Islet precursor cell (in vitro differentiated cells): ENCODE measurements at regions not wholly inside any gene's neighbourhood (a gene's known extent, or its start where the extent isn't known, plus 50 kb on each side); places are given as distances from the start of the nearest gene placed in this dataset.
"Not testable (repeated sequence)": the region's sequence is repeated elsewhere in the genome, so short reads cannot be mapped to it uniquely, and the experiment has no call there.

Source experiments
- DNase-seq: peaks from one replicate; pipeline ENCODE4 v3.0.0-alpha.2; 2018

DNA sequence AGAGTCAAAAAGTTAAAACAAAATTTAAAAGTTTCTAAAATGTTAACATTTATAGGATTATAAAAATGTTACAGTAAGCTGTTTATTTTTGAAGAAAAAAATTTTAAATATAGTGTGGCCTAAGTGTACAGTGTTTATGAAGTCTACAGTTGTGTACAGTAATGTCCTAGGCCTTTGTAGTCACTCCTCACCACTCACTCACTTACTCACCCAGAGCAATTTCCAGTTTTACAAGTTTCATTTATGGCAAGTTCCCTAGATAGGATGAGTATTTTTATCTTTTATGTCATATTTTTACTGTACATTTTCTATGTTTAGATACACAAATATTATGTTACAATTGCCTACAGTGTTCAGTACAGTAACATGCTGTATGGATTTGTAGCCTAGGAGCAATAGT is 419.9 kb downstream of the ARL4A start:
- no peak for DNase-seq

DNA sequence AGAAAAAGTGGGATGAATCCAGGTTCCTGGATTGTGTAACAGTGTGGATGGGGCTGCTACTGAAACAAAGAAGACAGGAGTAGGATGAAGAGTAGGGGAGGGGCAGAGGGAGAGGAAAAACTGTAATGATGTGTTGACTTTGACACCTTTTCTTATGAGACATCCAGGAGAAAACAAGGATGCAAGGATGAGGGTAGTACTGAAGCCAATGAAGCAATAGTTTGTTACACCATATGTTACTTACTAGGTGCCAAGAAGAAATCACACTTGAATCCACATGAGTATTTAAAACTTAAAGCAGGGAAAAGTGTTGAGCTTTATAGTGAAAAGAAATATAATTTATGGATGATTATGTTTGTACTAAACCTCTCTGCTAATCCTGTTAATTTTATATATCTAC is 420.6 kb downstream of the ARL4A start:
- no peak for DNase-seq

DNA sequence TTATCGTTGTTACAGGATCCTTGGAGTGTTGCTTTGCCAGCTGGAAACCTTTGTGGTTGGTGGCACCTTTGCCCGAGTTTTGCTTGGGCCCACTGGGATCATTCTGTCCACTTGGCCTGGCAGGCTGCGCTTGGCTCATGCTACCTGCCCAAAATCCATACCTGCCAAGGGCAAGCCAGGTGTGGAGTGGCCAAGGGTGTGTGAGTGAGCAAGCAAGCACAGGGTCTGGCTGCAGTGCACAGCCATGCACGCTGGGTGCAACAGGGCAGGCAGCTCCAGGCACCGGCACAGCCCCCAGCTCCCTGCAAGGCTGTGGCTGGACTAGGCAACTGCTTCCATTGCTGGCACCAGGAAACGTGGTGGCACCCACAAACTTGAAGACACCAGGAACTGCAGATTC is 421.8 kb downstream of the ARL4A start:
- DNase-seq: no peak

DNA sequence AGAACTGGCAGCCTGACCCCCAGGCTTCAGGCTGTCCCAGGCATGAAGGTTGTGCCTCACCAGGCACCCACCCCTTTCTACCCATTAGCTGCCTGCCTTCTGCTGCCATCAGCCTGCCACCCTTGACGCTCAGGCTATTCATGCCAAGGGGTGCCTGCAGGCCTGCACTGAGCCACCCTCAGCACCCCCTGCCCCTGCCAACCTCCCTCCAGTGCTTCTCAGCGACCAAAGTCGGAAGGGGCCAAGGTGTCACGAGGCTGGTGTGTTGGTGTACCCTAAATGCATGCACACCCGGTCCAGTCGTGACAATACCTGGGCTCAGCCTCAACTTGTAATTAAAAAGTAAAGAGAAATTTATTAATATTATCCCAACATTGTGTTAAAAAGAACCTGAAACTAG is 422.7 kb downstream of the ARL4A start:
- DNase-seq: no peak

DNA sequence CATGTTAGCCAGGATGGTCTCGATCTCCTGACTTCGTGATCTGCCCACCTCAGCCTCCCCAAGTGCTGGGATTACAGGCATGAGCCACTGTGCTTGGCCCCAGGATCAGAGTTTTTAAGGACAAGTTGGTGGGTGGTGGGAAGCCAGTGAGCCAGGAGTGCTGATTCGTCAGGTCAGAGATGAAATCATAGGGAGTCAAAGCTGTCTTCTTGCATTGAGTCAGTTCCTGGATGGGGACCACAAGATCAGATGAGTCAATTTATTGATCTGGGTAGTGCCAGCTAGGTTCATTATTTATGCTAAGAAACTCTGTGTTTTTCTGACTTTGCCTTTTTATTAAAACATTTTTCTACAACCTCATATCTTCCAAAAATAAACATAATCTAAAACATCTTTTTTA is 423.8 kb downstream of the ARL4A start:
- DNase-seq: no peak

DNA sequence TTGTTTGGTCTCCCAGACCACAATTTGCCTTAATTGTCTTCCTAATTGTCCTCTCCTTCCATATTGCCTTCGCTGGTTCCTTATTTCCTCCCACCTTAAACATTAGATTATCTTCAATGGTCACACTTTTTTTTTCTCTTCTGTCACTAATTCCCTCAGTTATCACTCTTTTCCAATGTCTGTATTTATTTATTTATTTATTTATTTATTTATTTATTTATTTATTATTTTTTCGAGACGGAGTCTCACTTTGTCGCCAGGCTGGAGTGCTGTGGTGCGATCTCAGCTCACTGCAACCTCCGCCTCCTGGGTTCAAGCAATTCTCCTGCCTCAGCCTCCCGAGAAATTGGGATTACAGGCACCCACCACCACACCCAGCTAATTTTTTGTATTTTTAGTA is 426.8 kb downstream of the ARL4A start:
- not testable (repeated sequence) for DNase-seq

DNA sequence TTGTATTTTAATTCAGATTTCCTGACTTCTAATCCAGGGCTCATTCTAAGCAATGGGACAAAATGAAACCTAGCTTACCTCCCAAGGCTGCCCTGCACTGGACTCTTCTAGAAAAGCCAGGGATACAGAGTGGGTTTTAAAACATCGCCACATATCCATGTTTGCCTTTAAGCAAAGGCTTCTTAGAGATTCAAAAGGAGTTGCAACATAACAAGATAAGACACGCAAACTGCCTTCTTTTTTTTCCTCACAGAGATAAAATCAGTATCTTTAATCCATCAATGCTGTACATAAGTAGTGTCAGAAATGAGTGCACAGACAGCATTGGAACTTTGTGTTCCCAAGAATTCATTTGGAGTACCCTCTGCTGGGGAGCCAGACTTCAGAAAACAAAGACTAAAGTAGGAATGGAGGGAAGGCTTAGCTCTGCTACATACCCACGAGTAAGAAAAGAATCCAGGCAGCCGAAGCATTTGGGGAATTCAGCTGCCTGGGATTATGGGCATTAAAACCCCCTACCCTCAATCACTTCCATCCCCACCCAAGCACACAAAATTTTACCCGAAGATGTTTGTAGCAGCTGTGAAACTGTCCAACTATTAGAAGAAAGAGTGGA is 427.8 kb downstream of the ARL4A start:
- DNase-seq: peak; percentile 66

DNA sequence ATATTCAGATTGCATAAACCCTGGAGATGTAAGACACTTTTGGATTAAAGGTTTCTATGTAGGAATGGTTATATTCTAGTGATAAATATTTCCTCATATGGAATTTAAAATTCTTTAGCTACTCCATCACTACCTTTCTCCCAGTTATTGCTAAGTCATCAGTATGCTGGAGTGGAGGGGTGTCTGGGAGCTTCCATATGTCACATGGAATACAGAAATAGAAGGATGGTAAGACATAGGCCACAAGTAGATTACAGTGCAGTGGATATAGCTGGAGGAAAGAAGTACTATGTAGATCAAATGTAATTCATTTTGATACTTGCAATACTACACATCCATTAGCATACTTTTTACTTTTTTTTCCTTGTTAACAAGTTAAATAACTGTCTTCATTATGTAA is 428.4 kb downstream of the ARL4A start:
- no peak for DNase-seq

DNA sequence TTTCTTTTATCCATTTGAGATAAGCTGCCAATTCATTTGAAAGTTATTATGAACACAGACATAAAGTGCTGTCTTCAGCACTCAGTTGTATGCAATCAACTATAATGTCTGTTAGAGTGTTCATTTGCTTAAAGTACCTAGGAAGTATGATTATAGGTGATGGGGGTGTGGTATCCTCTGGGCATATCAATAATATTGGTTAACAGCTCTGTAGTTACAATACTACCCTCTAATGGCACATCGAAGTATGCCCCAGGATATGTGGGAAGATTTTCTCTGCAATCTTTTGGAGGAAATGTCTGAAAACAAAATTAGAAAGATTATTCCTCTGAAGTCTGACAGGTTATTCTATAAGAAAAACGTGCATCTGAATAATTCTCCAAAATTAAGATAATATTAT is 429.7 kb downstream of the ARL4A start:
- no peak for DNase-seq

DNA sequence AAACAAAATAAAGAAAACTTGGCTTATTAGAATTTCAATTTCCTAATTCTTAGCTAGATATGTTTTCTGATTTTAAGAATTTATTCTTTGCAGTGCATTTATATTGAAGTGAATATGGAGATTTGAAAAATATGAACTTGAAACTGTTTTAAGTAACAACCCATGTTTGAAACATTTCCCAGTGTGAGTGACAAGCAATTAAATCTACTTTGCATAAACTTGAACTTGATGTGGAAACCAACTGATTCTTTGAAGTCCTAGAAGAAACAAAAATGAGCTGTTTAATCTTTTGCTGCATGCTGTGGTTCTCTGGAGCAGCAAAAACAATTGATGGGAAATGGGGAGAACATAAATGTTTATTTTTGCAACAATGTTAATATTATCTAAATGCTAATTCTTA is 430.2 kb downstream of the ARL4A start:
- DNase-seq: no peak

DNA sequence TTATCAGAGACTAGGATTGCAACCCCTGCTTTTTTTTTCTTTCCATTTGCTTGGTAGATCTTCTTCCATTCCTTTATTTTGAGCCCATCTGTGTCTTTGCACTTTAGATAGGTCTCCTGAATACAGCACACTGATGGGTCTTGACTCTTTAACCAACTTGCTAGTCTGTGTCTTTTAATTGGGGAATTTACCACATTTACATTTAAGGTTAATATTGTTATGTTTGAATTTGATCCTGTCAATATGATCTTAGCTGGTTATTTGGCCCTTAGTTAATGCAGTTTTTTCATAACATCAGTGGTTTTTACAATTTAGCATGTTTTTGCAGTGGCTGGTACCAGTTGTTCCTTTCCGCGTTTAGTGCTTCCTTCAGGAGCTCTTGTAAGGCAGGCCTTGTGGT is 437.2 kb downstream of the ARL4A start:
- DNase-seq: not testable (repeated sequence)

DNA sequence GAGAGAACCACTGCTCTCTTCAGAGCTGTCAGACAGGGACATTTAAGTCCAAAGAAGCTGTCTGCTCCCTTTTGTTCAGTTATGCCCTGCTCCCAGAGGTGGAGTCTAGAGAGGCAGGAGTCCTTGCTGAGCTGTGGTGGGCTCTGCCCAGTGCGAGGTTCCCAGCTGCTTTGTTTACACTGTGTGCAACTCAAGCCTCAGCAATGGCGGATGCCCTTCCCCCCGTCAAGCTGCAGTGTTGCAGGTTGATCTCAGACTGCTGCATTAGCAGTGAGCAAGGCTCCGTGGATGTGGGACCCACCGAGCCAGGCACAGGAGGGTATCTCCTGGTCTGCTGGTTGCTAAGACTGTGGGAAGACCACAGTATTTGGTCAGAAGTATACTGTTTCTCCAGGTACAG is 438.9 kb downstream of the ARL4A start:
- no peak for DNase-seq

DNA sequence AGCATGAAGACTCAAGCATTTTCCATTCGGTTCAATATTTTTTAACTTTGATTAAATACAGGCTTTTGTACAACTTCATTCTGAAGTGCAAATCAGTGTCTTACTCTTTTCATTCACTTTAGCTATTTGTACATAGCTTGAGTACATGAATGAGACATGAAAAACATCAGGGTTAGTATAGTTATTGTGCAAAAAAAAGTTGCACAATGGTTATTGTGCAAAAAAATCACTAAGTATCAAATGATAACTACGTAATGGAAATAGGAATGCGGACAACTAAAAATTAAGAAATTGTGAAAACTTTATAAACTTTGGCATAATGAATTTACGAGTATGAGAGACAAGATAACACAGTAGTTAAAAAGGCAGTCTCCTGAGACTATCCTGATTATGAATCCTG is 442.9 kb downstream of the ARL4A start:
- no peak for DNase-seq

DNA sequence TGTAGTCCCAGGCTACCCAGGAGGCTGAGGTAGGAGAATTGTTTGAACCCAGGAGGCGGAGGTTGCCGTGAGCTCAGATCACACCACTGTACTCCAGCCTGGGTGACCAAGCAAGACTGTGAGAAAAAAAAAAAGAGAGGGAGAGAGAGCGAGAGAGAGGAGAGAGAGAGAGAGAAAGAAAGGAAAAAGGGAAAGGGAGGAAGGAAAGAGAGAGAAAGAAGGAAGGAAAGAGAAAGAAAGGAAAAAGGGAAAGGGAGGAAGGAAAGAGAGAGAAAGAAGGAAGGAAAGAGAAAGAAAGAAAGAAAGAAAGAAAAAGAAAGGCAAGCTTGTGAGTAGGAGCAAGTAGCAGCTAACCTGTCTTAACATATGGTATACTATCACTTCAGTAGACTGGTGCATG is 443.5 kb downstream of the ARL4A start:
- DNase-seq: not testable (repeated sequence)

DNA sequence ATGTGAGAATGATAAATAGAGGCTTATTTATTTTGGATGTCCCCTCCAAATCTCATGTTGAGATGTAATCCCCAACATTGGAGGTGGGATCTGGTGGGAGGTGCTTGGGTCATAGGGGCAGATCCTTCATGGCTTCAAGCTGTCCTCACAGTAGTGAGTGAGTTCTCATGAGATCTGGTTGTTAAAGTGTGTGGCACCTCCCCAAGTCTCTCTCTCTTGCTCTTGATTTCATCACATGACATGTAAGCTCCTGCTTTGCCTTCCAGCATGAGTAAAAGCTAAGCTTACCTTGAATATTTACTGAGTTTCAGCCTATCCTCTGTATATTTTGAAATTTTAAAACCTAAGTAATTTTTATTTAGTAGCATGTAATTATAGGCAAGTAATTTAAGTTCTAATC is 444.9 kb downstream of the ARL4A start:
- DNase-seq: no peak

DNA sequence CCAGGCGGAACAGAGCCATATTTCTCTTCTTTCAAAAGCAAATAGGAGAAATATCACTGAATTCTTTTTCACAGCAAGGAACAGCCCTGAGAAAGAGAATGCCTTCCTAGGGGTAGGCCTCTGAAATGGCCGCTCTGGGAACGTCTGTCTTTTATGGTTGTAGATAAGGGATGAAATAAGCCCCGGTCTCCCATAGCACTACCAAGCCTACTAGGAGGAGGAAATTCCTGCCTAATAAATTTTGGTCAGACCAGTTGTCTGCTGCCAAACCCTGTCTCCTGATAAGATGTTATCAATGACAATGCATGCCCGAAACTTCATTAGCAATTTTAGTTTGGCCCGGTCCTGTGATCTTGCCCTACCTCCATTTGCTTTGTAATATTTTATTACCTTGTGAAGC is 448.9 kb downstream of the ARL4A start:
- not testable (repeated sequence) for DNase-seq

DNA sequence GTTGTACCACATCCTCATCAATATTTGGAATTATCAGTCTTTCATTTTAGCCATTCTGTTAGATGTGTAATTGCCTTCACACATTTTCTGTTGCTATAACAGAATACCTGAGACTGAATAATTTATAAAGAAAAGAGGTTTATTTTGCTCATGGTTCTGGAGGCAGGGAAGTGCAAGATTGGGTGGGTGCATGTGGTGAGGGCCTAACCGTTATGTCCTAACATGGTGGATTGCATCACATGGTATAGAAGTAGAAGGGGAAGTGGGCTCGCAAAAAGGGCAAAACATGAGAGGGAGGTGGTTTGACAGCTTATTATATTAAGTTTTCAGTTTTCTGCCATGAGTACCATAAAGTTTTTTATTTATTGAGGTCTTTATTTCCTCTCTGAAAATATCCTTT is 452.0 kb downstream of the ARL4A start:
- no peak for DNase-seq

DNA sequence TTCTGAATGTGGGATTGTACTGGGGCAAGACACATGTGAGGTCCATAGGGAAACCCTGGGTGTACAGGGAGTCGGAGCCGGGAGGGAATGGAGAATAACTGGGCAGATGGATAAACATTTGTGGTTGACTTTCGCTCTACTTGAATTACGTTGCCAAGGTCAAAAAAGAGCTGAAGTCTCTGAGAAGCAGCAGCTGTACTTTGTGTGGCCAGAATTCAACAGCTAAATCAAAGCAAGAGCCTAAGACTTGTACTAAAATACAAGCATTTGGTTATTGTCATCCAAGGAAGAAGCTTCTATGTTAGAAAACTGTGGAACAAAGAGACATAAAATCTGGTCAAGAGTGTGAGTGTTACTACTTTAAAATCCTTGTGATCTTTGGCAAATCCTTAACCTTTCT is 457.2 kb downstream of the ARL4A start:
- no peak for DNase-seq

DNA sequence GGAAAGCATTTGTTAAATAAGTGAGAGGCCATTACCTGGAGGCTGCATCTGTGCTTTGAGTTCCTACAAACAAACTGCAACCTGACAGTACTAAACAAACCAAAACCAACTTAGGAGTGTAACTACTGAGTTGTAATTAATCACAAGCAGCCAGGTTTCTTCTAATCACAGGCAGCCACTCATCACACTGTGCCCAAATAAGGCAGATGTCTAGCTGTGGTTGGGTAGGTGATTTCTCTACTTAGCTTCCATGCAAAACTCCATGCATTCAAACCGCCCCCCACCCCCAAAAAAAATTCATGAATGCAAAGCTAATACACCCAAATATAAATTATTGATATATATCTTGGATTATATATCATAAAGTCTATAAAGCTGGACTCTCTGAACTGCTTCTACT is 461.1 kb downstream of the ARL4A start:
- DNase-seq: no peak

DNA sequence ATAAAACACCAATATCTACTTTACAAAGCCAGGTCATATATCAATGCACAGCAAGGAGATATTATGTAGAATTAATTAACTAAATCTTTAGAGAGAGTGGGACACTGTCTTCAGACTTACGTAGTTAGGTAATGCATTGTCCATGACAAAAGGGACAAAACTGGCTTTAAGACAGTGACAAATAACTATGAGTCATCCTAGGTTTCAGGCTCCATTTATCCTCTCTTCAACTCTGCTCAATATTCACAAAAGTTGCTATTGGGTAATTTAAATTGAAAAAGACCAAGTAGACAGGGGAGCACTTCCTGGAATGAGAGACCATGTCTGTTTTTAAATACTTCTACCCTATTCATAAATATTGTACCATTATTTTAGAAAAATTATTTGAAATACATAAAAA is 464.5 kb downstream of the ARL4A start:
- no peak for DNase-seq

DNA sequence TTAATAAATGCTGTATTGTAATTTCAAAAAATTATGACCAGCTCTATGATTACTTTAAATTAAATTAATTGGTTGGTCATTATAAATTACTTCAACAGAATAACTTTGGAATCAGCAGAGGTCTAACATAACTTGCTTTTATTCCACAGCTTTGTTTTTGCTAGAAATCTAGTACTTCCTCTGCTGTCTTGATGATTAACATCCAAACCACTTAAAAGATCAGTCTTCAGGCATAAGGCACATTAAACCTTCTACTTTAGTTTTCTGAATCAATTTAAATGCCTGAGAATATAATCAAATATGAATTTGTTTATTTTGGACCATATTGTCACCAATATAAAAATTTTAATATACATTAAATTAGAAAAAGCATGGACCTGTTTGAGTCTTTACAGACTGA is 465.3 kb downstream of the ARL4A start:
- DNase-seq: no peak

DNA sequence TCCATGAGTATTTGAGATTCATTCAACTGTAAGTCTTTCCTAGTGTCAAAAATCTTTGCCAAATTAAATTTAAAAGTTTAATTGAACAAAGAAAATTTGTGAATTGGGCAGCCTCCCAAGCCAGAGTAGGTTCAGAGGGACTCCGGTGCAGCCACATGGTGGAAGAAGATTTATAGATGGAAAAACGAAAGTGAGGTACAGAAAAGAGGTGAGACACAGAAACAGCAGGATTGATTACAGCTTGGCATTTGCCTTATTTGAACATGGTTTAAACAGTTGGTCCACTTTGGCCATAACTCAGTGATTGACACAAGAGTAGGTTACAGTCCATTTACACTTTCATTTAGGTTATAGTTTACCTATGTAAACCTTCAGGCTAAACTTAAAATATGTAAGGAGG is 465.8 kb downstream of the ARL4A start:
- no peak for DNase-seq

DNA sequence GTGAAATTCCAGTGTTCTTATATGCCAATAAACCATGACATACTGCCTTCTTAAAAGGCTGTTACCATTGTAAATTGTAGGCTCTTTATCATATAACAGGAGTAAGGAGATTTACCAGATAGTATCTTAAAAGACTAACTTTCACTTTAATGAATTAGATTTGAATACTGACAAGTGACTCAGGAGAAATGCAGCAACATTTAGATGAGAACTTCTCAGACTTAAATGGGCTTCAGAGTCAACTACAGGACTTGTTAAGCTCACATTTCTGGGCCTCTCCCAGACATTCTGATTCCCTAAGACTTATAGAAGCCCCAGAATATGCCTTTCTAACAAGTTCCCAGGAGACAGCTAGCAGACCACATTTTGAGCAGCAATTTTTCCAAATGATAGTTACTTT is 466.3 kb downstream of the ARL4A start:
- DNase-seq: no peak

DNA sequence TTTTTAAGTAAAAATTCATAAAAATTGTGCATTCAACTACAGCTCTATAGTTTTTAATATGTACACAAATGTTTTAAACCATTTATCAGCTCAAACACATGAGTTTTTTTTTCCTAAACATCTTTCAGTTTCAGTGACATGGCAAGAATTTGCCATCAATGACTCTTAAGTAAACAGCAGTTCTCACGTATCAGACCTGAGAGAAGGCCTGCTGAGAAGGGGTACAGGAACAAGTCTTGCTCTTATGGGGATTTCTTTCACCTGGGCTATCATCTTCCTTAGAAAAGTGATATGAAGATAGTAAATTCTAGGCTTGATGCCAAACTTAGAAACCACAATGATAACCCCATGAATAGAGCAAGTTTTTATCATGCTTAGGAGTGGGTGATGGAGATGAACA is 467.8 kb downstream of the ARL4A start:
- no peak for DNase-seq

DNA sequence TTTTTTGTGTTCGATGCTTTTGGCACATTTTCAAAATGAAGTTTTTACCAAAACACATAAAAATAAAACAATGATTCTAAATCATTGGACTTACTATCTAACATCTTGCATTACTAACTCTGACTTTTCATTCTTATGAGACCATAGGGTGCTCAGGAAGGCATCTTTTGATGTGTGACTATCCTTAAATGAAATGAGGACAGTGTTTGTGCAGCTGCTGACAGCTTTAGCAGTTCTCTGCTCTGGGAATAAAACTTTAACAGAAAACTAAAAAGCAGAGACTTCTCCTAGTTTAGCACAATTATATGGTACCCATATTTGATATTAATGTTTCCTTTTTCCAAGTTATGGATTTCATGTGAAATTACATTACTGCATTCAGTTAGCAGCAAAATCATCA is 471.6 kb downstream of the ARL4A start:
- no peak for DNase-seq
